HFF-Myc (cell line): ENCODE measurements at regions not wholly inside any gene's neighbourhood (a gene's known extent, or its start where the extent isn't known, plus 50 kb on each side); places are given as distances from the start of the nearest gene placed in this dataset.

Source experiments
- DNase-seq: peaks from one replicate; pipeline ENCODE4 v3.0.0-alpha.2; 2011; ENCODE audit warnings: low read depth; ENCODE audit errors: extremely low read depth
- H3K4me3 ChIP-seq: replicated peaks from 2 replicates; pipeline ENCODE4 v1.5.1; 2011; ENCODE audit warnings: low read depth, mild to moderate bottlenecking, control low read depth, low read length
- CTCF ChIP-seq: IDR thresholded peaks from 2 replicates; pipeline ENCODE4 v1.5.1; 2012; ENCODE audit warnings: mild to moderate bottlenecking, low read depth, low read length, control low read depth; ENCODE audit errors: missing control alignments

GRCh38 chr2:79453918-79454317 is 58.9 kb upstream of the CTNNA2 start:
- no peak overlapping the region for H3K4me3 ChIP-seq
- no peak for DNase-seq
- no peak for TF ChIP-seq CTCF

- DNase-seq: no peak
- no peak overlapping the region for H3K4me3 ChIP-seq
These were observed 60.2 kb upstream of the CTNNA2 start for GRCh38 chr2:79452651-79453050.

GRCh38 chr2:79447463-79447862 is 65.4 kb upstream of the CTNNA2 start:
- H3K4me3 ChIP-seq: no peak overlapping the region
- no peak for DNase-seq
- no peak for TF ChIP-seq CTCF

More at GRCh38 chr2:79452651-79453050, 60.2 kb upstream of the CTNNA2 start:
- TF ChIP-seq CTCF: no peak

- no peak for TF ChIP-seq CTCF
- no peak overlapping the region for H3K4me3 ChIP-seq
- DNase-seq: no peak
These were observed 66.5 kb upstream of the CTNNA2 start for GRCh38 chr2:79446313-79446712.

GRCh38 chr2:79437433-79438267 is 75.2 kb upstream of the CTNNA2 start:
- no peak for DNase-seq
- H3K4me3 ChIP-seq: no peak overlapping the region
- TF ChIP-seq CTCF: no peak

- no peak for TF ChIP-seq CTCF
- no peak overlapping the region for H3K4me3 ChIP-seq
- DNase-seq: no peak
These were observed 78.5 kb upstream of the CTNNA2 start for GRCh38 chr2:79434362-79434761.

GRCh38 chr2:79432731-79433146 is 80.1 kb upstream of the CTNNA2 start:
- TF ChIP-seq CTCF: no peak
- DNase-seq: no peak
- no peak overlapping the region for H3K4me3 ChIP-seq
